Cardiac muscle cell (in vitro differentiated cells and primary cell): ENCODE measurements at regions not wholly inside any gene's neighbourhood (a gene's known extent, or its start where the extent isn't known, plus 50 kb on each side); places are given as distances from the start of the nearest gene placed in this dataset.
"Not testable (repeated sequence)": the region's sequence is repeated elsewhere in the genome, so short reads cannot be mapped to it uniquely, and the experiment has no call there.

Experiments
- DNase-seq, 2 donors: peaks; one replicate each; pipeline versions ENCODE4 v3.0.0 to v3.0.0-alpha.2; 2010 to 2017; ENCODE audit warnings: low read depth in 1 of 2, low spot score in 1 of 2
- H3K27ac ChIP-seq: fragments of 200-600 bp; sonication (generic); 2 replicates; pipeline ENCODE4 v1.5.1; 2016
- H3K27me3 ChIP-seq: fragments of 200-600 bp; sonication (generic); 2 replicates; pipeline ENCODE4 v1.6.0; 2016; ENCODE audit warnings: control low read depth
- H3K36me3 ChIP-seq: fragments of 200-600 bp; sonication (generic); 2 replicates; pipeline ENCODE4 v1.5.1; 2016; ENCODE audit warnings: control low read depth
- H3K4me1 ChIP-seq: fragments of 200-600 bp; sonication (generic); 2 replicates; pipeline ENCODE4 v1.8.1; 2017; ENCODE audit warnings: low read depth, mild to moderate bottlenecking, mixed run types
- H3K4me3 ChIP-seq: fragments of 200-600 bp; sonication (generic); 2 replicates; pipeline ENCODE4 v1.5.1; 2016; ENCODE audit warnings: mild to moderate bottlenecking
- H3K9me3 ChIP-seq: fragments of 200-600 bp; sonication (generic); 2 replicates; pipeline ENCODE4 v1.5.1; 2017; ENCODE audit warnings: low read depth, mild to moderate bottlenecking, control low read depth
- TF ChIP-seq, protein P1 (sequence below): IDR thresholded peaks from 2 replicates; pipeline ENCODE4 v1.5.1; 2012; ENCODE audit warnings: low read depth, mild to moderate bottlenecking, low read length

DNA sequence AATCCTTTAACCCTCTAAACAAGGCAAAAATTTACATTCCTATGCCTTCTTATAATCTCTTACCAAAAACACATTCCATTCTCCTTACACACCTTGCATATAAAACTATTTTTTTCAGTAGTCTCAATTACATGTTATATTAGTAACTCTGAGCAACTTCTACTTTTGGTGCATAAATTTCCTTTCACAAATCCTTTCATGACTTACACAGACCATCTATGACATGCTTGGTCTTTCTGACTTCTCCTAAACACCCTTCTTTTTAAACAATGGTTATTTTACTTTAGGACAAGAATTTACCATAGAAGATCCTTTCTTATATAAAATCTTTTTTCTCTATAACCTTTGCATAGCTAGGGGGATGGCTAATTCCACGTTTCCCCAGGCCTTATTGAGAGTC lies 208.0 kb upstream of the ARRDC3 start:
- no peak for DNase-seq
- Histone ChIP-seq H3K36me3 (no peaks in the 10 kb centered on the region), H3K27me3 (no peaks in the 10 kb centered on the region), H3K9me3 (peaks cover 3% of the 10 kb centered on the region), H3K4me3 (no peak overlapping the region), H3K27ac (no peak overlapping the region), H3K4me1 (no peaks in the 10 kb centered on the region)
- TF ChIP-seq, protein P1, sequence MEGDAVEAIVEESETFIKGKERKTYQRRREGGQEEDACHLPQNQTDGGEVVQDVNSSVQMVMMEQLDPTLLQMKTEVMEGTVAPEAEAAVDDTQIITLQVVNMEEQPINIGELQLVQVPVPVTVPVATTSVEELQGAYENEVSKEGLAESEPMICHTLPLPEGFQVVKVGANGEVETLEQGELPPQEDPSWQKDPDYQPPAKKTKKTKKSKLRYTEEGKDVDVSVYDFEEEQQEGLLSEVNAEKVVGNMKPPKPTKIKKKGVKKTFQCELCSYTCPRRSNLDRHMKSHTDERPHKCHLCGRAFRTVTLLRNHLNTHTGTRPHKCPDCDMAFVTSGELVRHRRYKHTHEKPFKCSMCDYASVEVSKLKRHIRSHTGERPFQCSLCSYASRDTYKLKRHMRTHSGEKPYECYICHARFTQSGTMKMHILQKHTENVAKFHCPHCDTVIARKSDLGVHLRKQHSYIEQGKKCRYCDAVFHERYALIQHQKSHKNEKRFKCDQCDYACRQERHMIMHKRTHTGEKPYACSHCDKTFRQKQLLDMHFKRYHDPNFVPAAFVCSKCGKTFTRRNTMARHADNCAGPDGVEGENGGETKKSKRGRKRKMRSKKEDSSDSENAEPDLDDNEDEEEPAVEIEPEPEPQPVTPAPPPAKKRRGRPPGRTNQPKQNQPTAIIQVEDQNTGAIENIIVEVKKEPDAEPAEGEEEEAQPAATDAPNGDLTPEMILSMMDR = no peak

DNA sequence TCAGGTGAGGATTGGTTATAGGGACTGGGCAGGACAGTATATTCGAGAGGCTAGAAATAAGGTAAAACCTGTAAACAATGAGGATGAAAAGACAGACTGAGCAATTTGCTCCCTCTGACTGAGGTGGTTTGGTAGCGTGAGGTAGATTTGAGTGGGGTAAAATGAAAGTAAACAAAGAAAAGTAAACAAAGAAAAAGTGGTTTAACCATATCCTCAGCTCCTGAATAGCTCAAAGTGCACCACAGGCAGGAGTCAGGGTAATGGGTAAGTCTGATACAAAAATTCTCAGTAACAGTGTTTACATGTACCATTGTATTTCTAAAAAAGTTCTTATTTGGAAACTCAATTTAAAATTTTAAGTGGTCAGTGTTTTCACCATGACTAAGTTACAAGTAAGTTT lies 203.1 kb upstream of the ARRDC3 start:
- H3K27me3 ChIP-seq = no peaks in the 10 kb centered on the region
- TF ChIP-seq, protein P1 = no peak

DNA sequence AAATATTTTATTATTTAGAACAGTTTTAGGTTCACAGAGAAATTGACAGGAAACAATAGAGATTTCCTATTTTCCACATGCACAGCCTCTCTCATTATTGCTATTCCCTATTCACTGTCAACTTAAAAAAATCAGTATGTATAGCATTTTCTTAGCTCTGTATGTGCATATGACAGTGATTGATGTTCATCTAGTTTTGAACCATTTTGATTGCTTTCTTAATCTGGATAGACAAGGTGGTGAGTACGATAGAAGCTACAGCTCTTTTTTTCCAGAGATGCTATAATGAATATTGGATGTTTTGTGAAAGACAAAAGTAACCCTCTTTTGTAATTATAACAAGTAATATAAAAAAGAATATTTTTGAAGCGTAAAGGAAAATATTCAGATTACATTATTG lies 201.2 kb upstream of the ARRDC3 start:
- H3K27ac ChIP-seq = no peak overlapping the region
- no peaks in the 10 kb centered on the region for H3K36me3 ChIP-seq
- no peaks in the 10 kb centered on the region for H3K4me1 ChIP-seq
- H3K9me3 ChIP-seq = no peaks in the 10 kb centered on the region
- DNase-seq = no peak
- H3K4me3 ChIP-seq = no peak overlapping the region
- TF ChIP-seq, protein P1 = no peak
- no peaks in the 10 kb centered on the region for H3K27me3 ChIP-seq

More for the DNA sequence above, 203.1 kb upstream of the ARRDC3 start:
- H3K4me3 ChIP-seq = no peak overlapping the region
- peaks cover 3% of the 10 kb centered on the region for H3K9me3 ChIP-seq
- no peaks in the 10 kb centered on the region for H3K4me1 ChIP-seq
- no peak for DNase-seq
- H3K36me3 ChIP-seq = no peaks in the 10 kb centered on the region
- no peak overlapping the region for H3K27ac ChIP-seq

DNA sequence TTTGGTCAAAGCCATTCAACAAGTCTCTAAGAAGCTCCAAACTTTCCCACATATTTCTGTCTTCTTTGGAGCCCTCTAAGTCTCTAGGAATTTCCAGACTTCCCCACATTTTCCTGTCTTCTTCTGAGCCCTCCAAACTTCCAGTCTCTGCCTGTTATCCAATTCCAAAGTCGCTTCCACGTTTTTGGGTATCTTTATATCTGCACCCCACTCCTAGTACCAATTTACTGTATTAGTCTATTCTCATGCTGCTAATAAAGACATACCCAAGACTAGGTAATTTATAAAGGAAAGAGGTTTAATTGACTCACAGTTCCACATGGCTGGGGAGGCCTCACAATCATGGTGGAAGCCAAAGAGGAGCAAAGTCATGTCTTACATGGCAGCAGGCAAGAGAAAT lies 182.9 kb upstream of the ARRDC3 start:
- H3K27ac ChIP-seq, H3K4me1 ChIP-seq, H3K27me3 ChIP-seq, H3K36me3 ChIP-seq, H3K9me3 ChIP-seq, H3K4me3 ChIP-seq, DNase-seq: not testable (repeated sequence)

DNA sequence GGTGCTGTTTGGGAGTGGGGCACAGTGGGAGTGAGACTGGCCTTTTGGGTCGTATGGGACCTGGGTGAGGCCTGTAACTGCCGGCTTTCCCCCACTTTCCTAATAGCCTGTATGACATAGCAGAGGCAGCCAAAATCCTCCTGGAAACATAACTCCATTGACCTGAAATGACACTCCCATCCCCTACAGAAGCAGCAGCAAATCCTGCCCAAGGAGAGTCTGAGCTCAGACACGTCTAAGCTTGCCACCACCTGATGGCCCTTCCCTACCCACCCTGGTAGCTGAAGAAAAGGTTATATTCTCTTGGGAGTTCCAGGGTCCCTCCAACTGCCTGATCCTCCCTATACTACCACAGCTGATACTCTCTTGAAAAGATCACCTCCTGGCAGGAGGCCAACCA lies 179.8 kb upstream of the ARRDC3 start:
- Histone ChIP-seq H3K27me3 (no peaks in the 10 kb centered on the region), H3K4me3 (no peak overlapping the region), H3K9me3 (no peaks in the 10 kb centered on the region), H3K27ac (no peak overlapping the region), H3K36me3 (no peaks in the 10 kb centered on the region), H3K4me1 (no peaks in the 10 kb centered on the region)
- TF ChIP-seq, protein P1 = no peak
- no peak for DNase-seq

DNA sequence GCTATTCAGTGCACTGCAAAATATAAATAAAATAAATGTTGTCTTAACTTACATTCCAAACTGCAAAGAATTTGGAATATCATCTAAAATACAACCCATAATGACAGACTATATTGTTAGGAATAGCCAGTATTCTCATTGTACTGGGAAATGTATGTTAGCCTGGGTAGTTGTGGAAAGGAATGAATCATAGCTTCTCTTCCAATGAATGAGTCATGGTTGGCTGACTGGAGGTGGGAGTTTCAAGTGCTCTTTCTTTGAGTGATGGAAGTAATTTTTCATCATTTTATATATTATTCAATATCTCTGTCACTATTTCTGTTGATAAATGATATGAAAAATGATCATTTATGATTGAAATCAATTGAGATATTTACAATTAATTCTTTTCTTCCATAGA lies 158.6 kb upstream of the ARRDC3 start:
- DNase-seq = no peak
- H3K27ac ChIP-seq = no peak overlapping the region
- H3K36me3 ChIP-seq = no peaks in the 10 kb centered on the region
- H3K4me3 ChIP-seq = no peak overlapping the region
- H3K9me3 ChIP-seq = no peaks in the 10 kb centered on the region
- peaks cover 6% of the 10 kb centered on the region for H3K4me1 ChIP-seq
- peaks cover 20% of the 10 kb centered on the region for H3K27me3 ChIP-seq
- TF ChIP-seq, protein P1 = no peak
